Urothelium cell line (cell line): ENCODE measurements at regions not wholly inside any gene's neighbourhood (a gene's known extent, or its start where the extent isn't known, plus 50 kb on each side); places are given as distances from the start of the nearest gene placed in this dataset.

Experiments
- DNase-seq: peaks from one replicate; pipeline ENCODE4 v3.0.0; 2011; ENCODE audit warnings: low spot score, mixed read lengths
- FAIRE-seq: peaks from 2 replicates; lab custom pipeline; 2011; peaks lifted over from hg19 to GRCh38; lab: Jason Lieb, UNC

DNA sequence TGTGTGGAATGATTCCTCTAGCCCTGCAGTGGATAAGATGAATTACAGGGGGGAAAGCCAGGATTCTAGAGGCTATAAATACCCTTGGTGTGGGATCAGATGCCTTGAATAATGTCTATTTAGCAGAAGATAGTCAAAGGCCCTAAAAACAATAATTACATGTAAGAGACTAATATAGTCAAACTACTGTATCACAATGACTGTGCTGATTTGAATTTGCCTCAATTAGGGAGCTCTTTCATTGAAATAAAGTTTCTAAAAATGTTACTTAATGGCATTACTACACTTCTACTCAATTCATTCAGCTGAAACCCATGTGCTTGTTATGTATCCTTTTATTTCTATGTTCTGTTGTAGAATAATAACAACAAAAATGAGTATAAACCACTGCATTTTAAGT, 915.6 kb downstream of the TUSC7 start:
- no peak for FAIRE-seq

GRCh38 chr3:117626577-117626976, 917.0 kb downstream of the TUSC7 start:
- FAIRE-seq = no peak
- DNase-seq = no peak

More for the DNA sequence above, 915.6 kb downstream of the TUSC7 start:
- DNase-seq = no peak

- no peak for FAIRE-seq
- peak; percentile 46 for DNase-seq
Observed at GRCh38 chr3:117628823-117629291, 919.3 kb downstream of the TUSC7 start.

DNA sequence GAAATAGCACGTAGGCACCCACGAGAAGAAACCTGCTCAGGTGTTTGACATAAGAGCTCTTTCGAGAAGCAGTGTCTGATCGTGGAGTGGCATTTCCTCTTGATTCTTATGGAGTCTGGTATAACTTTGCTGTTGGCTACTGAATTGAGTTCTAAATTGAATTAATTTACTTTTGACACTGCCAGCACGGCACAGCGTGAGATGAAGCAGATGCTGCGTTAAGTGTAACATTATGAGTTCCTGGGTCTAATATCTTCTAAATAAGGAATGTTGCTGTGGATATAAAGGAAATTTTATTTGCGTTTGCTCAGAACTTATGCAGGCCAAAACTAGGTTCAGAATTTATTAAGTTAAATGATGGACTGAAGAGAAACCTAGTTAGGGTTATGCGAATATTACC, 919.9 kb downstream of the TUSC7 start:
- FAIRE-seq (no peak), DNase-seq (no peak)

DNA sequence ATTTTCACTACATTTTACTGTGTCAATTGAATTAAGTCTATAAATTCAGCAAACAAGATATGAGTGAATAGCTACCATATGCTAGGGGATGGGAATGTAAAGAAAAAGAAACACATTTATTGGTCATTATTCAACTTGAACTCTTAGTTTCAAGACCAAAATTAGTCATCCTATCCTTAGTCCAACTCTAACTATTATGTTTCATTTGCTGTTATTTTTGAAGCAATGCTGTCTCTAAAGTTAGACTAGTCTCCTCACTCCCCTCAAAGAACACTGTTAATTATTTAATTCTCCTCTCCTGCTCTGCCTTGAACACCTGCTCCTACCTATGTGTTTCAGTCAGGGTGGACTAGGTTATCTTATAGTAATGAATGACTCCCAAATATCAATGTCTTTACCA, 920.9 kb downstream of the TUSC7 start:
- FAIRE-seq (no peak), DNase-seq (no peak)

GRCh38 chr3:117630885-117631284, 921.3 kb downstream of the TUSC7 start:
- FAIRE-seq (no peak), DNase-seq (peak; percentile 6)

- no peak for DNase-seq
- FAIRE-seq = no peak
Observed at GRCh38 chr3:117631781-117632180, 922.2 kb downstream of the TUSC7 start.

DNA sequence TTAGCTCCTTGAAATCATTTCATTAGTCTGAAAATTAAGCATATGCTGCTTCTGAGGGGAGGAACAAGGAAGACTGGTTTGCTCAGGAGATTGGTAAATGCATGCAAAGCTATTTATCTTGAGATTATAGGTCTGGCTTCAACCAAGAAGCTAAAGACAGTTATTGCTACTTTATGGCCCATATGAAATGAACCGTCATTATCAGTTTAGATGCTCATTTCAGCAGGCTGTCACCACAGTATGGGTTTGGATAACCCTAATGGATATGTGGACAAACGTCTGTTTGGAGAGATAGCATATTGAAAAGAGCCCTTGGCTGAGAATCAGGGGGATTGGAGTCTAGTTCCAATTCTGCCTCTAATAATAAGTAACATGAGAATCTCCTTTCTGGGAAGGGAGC, 922.6 kb downstream of the TUSC7 start:
- no peak for FAIRE-seq
- no peak for DNase-seq

DNA sequence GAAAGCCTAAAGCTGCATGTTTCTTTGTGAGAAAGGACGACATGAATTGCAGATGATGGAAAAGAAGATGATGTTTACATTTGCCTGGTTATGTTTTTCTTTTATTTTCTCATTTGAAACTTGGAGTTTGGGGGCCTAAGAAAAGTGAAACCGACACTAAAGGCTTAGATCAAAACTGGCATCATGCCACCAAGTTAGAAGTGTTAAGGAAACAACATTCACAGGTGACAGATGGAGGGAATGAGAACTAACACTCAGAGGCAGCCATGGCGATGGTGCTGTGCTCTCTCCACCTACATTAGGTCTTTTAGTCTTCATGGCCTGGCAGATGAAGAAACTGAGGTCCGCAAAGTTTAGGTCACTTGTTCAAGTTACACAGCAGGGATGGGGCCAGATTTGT, 923.6 kb downstream of the TUSC7 start:
- DNase-seq (no peak), FAIRE-seq (no peak)

DNA sequence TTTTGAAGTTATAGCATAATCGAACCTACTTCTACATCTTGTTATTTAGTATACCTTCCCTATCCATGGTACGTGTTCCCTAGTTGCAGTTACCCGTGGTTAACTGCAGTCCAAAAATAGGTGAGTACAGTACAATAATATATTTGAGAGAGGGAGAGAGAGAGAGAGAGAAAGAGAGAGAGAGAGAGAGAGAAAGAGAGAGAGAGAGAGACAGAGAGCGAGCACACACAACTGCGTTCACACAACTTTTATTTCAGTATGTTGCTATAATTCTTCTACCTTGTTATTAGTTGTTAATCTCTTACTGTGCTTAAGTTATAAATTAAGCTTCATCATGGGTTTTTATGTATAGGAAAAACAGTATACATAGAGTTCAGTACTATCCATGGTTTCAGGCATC, 928.1 kb downstream of the TUSC7 start:
- DNase-seq (no peak), FAIRE-seq (no peak)

- no peak for FAIRE-seq
- no peak for DNase-seq
Observed at GRCh38 chr3:117644203-117644602, 934.6 kb downstream of the TUSC7 start.

DNA sequence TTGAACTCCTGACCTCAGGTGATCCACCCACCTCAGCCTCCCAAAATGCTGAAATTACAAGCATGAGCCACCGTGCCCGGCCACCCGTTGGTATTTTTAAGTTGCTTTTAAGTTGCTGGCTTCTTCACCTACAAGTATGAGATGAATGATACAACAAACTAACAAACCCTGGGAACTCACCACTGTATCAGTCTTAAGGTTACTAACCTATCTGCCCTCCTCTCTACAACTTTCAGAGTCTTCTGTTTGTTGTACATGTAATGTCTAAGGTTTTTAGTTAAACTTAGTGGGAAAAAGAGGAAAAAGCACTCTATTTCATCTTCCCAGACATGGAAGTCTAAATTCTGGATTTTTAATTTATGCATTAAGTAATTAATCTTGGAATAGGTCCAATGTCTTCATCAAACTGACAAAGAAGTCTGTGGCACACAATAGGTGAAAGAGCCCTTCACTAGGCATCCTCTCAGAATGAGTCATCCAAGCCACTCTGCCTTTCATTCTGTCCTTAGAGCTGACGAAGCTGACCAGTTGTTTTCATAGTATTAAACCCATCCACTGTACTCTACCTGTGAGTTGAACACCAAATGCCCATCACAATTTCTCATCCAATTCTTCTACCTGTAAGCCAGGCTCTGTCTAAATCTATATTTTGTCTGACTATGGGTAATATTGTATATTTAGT, 936.1 kb downstream of the TUSC7 start:
- DNase-seq (no peak), FAIRE-seq (no peak)

GRCh38 chr3:117647435-117647834, 937.9 kb downstream of the TUSC7 start:
- DNase-seq (no peak), FAIRE-seq (no peak)

DNA sequence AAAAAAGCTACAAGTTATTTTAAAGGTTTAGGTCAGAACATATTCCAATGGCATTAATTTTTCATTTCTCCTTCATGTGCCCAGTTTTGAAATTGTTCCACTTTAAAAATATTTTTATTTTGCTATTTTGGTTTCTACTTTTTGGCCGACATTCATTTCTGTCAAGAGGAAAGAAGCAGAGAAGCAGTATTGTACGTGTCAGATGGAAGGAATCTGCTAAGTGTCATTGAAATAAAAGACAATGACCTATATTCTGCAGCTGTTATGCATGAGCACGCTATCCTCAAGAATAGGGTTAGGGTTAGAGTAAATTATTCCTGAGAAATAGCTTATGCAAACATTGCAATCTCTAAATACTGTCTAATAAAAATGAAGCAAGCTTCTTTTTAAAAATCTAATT, 941.7 kb downstream of the TUSC7 start:
- FAIRE-seq (no peak), DNase-seq (no peak)

DNA sequence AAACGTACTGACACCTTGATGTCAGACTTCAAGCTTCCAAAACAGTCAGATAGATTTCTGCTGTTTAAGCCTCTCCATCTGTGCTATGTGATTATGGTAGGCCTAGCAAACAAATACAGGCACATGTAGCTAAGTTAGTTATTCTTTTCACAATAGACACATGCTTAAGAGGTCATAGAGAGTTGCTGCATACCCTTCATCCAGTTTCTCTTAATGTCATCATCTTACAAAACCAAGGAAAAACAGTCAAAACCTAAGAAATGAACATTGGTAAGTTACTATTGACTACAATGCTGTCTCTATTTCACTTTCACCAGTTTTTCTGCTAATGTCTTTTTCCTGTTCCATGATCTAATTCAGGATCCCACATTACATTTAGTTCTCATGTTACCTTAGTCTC, 946.8 kb downstream of the TUSC7 start:
- no peak for FAIRE-seq
- DNase-seq = no peak

- no peak for FAIRE-seq
- no peak for DNase-seq
Observed at GRCh38 chr3:117657278-117657677, 947.7 kb downstream of the TUSC7 start.

- DNase-seq = no peak
- FAIRE-seq = no peak
Observed at GRCh38 chr3:117660941-117661817, 951.6 kb downstream of the TUSC7 start.

GRCh38 chr3:117661818-117662095, 952.2 kb downstream of the TUSC7 start:
- FAIRE-seq = no peak

GRCh38 chr3:117665296-117665695, 955.7 kb downstream of the TUSC7 start:
- FAIRE-seq (no peak), DNase-seq (no peak)

More at GRCh38 chr3:117661818-117662095, 952.2 kb downstream of the TUSC7 start:
- DNase-seq = no peak

DNA sequence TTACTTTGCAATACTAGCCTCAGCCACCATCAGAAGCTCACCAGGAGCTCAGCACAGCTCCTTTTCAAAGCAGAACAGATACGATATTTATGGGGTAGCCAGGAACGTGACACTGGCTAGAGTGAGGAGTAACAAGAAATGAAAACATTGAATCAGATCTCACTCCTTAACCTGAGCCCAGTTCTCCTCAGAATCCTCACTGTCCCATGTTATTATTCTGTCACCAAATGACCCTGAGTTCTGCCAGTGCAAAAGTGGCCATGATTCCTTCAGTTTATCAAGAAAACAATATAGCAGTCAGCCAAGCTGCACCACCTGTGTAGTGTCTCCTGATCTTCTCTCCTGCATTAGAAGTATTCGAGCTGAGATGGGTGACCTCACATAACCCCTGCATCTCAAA, 956.7 kb downstream of the TUSC7 start:
- no peak for FAIRE-seq
- no peak for DNase-seq

GRCh38 chr3:117666812-117667211, 957.2 kb downstream of the TUSC7 start:
- DNase-seq (no peak), FAIRE-seq (no peak)

DNA sequence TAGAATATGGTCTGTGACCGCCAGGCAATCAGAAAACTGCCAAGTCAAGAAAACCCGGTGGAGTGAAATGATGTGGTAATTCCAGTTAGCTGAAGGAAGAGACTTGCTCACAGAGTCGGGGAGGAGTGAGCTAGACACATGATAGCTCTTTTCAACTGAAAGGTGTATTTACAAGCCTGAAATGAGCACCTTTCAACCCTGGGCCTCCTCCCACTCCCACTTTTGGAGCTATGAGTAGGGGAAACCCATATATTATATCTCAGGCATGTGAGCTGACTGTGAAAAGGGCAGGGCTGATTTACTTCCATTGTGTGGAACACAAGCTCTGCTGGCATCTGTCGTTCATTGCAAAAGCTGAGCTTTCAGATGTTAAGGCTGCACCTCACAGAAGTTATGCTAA, 960.2 kb downstream of the TUSC7 start:
- FAIRE-seq (no peak), DNase-seq (no peak)
